Activated naive CD4-positive, alpha-beta T cell treated with anti-CD3 and anti-CD28 coated beads, Interleukin-2, amount 50 U/mL, for 72 hours (primary cell): ENCODE measurements at regions not wholly inside any gene's neighbourhood (a gene's known extent, or its start where the extent isn't known, plus 50 kb on each side); places are given as distances from the start of the nearest gene placed in this dataset.
"Not testable (repeated sequence)": the region's sequence is repeated elsewhere in the genome, so short reads cannot be mapped to it uniquely, and the experiment has no call there.

ENCODE experiments used
- ATAC-seq, 2 donors: fragments of 150-1000 bp; cut with Tn5 transposase; 2 replicates each; pipeline ENCODE4 v1.10.0; 2021; ENCODE audit warnings: mild to moderate bottlenecking in 2 of 2, moderate library complexity in 2 of 2
- DNase-seq, 2 donors: peaks; one replicate each; pipeline ENCODE4 v3.0.0; 2021 to 2022; ENCODE audit warnings: low spot score in 2 of 2
- H3K27ac Mint-ChIP-seq, 2 donors: one replicate each; pipeline ENCODE4 v1.8.0; 2022; ENCODE audit warnings: mild to moderate bottlenecking in 2 of 2, mixed read lengths in 2 of 2
- H3K36me3 Mint-ChIP-seq, 2 donors: one replicate each; pipeline ENCODE4 v1.8.0; 2022; ENCODE audit warnings: mixed read lengths in 2 of 2
- H3K9me3 Mint-ChIP-seq, 2 donors: one replicate each; pipeline ENCODE4 v1.8.0; 2022; ENCODE audit warnings: mixed read lengths in 2 of 2

GRCh38 chr2:176969642-176970359 is 242.8 kb upstream of the HNRNPA3 start:
- ATAC-seq, result no peak

GRCh38 chr2:176976736-176977685 is 235.6 kb upstream of the HNRNPA3 start:
- DNase-seq (no peak), ATAC-seq (no peak)
- Mint-ChIP-seq H3K9me3 (no peaks in the 10 kb centered on the region), H3K27ac (no peak overlapping the region), H3K36me3 (no peaks in the 10 kb centered on the region)

More at GRCh38 chr2:176969642-176970359, 242.8 kb upstream of the HNRNPA3 start:
- Mint-ChIP-seq H3K36me3 (no peaks in the 10 kb centered on the region), H3K9me3 (no peaks in the 10 kb centered on the region), H3K27ac (peak overlapping the region in 1 of 2 donors; percentile 7)
- no peak for DNase-seq

- ATAC-seq, result no peak
- DNase-seq, result no peak
- Mint-ChIP-seq H3K27ac (no peak overlapping the region), H3K9me3 (no peaks in the 10 kb centered on the region), H3K36me3 (no peaks in the 10 kb centered on the region)
Observed at GRCh38 chr2:176978921-176979320, 233.7 kb upstream of the HNRNPA3 start.

DNA sequence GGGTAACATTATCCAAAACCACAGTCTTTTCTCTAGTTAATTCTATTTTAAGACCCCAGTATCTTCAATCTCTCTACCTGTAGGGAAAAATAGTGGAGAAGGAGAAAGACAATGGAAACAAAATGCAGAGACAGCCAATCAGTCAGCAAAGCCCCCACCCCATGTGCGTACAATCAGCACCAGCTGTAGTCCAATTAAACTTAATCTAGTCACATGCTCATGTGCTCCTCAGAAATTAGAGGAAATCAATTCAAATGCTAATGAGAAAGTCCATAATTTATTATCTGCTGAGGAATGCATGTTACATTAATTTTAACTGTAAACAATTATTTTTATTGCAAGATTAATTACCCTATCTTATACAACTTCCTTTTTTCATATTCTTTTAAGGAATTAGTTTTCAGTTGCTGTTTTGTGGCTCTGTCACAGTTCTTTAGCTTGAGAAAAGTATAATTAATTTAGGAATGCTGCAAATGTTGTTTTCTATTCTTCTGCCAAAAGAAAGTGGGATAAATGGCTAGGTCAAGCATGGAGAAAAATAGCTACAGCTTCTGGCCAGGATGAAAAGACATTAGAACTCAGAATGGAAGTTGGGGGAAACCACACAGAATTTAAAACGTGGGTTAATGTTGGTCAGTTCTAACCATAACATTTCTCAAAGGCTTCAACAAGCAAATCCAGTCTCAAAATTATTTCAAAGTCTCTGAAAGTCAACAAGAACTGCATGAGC is 232.4 kb upstream of the HNRNPA3 start:
- no peak for ATAC-seq
- Mint-ChIP-seq H3K36me3 (no peaks in the 10 kb centered on the region), H3K27ac (no peak overlapping the region), H3K9me3 (no peaks in the 10 kb centered on the region)
- DNase-seq, result no peak

GRCh38 chr2:176984987-176985386 is 227.6 kb upstream of the HNRNPA3 start:
- H3K9me3 Mint-ChIP-seq, result no peaks in the 10 kb centered on the region
- H3K27ac Mint-ChIP-seq, result no peak overlapping the region
- no peak for ATAC-seq
- no peaks in the 10 kb centered on the region for H3K36me3 Mint-ChIP-seq
- DNase-seq, result no peak

DNA sequence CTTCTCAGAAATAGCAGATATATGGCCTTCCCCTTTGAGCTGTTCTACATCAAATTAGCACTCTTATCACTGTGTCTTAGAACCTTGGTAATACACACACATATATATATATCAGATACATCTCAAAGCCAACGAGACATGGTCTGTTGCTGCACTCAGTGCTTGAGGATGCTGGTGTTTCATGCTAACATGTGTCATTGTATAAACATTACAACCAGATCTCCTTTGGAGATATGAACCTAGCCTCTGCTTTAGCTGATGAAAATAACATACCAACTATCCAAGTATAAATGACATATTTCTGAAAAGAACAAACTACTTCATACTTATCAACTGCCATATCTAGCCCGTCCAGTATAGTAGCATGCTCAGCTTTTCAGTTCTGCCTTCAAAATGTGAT is 226.7 kb upstream of the HNRNPA3 start:
- no peaks in the 10 kb centered on the region for H3K9me3 Mint-ChIP-seq
- no peaks in the 10 kb centered on the region for H3K36me3 Mint-ChIP-seq
- no peak overlapping the region for H3K27ac Mint-ChIP-seq
- no peak for ATAC-seq
- DNase-seq, result no peak

GRCh38 chr2:176986487-176986886 is 226.1 kb upstream of the HNRNPA3 start:
- ATAC-seq, result no peak
- Mint-ChIP-seq H3K9me3 (no peaks in the 10 kb centered on the region), H3K27ac (no peak overlapping the region)

DNA sequence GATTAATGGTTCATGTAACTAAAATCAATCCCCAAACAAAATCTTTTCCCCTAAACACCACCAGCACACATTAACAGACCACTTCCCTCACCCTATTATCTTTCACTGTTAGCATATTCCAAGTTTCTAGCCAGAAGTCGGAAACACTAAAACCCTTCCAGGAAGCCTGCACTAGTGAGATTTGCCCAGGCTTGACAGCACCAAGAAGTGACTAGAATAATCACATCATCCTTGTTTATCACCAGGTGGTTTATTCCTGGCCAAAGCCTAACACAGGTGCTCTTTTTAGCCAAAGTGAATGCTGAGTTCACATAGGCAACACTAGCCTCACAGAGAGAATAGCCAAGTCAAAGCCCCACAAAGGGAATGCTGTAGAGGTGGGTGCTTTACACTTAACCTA is 221.2 kb upstream of the HNRNPA3 start:
- Mint-ChIP-seq H3K27ac (no peak overlapping the region), H3K9me3 (no peaks in the 10 kb centered on the region), H3K36me3 (no peaks in the 10 kb centered on the region)
- DNase-seq (no peak), ATAC-seq (no peak)

More at GRCh38 chr2:176986487-176986886, 226.1 kb upstream of the HNRNPA3 start:
- DNase-seq, result no peak
- no peaks in the 10 kb centered on the region for H3K36me3 Mint-ChIP-seq

DNA sequence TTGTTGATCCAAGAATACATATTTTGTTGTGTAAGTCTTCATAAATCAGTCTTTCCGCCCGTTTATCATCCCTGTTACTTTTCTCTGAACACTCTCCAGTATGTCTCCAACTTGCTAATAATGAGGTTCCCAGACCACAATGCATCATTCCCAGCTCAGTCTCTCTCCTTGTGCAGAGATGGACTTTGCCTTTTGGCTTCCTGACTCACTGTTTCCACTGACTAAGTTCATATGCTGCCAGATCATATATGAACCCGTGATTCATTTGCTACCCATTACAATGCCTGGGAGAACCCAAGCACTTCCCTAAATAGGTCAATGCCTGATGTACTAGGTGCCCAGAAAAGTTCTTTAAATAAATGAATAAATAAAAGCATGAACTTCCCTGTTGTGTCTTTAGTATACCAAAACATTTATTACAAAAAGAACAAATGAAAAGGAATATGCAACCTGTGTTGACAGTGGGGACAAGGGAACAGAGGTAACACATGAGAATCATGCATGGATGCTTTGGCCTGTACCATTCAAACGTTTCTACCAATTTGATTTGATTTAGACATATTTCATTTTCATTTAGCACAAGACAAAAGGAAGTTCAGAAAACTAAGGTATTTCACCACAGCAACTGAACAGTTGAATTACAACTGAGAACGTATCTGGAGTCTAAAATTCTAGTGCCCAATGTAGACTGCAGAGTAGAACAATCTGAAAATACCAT is 215.4 kb upstream of the HNRNPA3 start:
- Mint-ChIP-seq H3K27ac (peak overlapping the region in 1 of 2 donors; percentile 82), H3K9me3 (peaks cover 0 to 4% of the 10 kb centered on the region in 2 donors), H3K36me3 (no peaks in the 10 kb centered on the region)
- ATAC-seq (peak; percentile 89 to 93), DNase-seq (peak in 1 of 2 donors; percentile 36)

- Mint-ChIP-seq H3K36me3 (no peaks in the 10 kb centered on the region), H3K27ac (no peak overlapping the region), H3K9me3 (peaks cover 0 to 4% of the 10 kb centered on the region in 2 donors)
- ATAC-seq (peak in 1 of 2 donors; percentile 18), DNase-seq (no peak)
Observed at GRCh38 chr2:176997792-176998169, 214.8 kb upstream of the HNRNPA3 start.

- no peak overlapping the region for H3K27ac Mint-ChIP-seq
- peak; percentile 34 to 59 for ATAC-seq
Observed at GRCh38 chr2:176999301-176999700, 213.3 kb upstream of the HNRNPA3 start.

DNA sequence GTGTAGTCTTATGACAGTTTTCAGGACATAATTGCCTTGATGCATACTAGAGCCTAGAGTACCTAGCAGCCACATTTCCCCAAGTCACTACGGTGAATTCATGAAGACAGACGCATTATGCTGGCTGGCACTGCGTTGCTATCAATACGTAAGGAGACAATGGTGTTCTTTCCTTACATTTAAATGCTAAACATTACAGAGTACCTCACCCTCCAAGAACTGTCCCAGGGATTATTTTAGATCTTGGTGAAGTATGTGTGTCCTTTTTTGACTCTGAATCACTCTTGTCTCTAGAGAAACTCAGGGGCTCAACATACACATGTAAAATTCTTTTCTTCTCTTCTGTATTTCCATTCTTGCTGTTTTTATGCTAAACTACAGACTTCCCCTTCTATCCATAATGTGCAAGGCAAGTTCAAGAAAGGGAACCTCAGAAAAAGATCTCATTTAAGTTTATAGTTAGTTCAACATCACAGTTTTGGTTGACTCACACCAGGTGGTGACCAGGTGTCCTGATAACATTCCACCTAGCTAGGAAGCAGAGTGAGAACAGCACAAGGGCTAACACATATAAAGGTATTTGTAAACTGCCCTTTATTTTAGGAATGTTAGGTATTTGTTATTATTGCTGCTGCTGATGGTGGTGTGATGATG is 212.4 kb upstream of the HNRNPA3 start:
- no peak for DNase-seq
- Mint-ChIP-seq H3K36me3 (no peaks in the 10 kb centered on the region), H3K27ac (no peak overlapping the region), H3K9me3 (peaks cover 0 to 4% of the 10 kb centered on the region in 2 donors)
- ATAC-seq, result no peak

More at GRCh38 chr2:176999301-176999700, 213.3 kb upstream of the HNRNPA3 start:
- peak in 1 of 2 donors; percentile 12 for DNase-seq
- no peaks in the 10 kb centered on the region for H3K36me3 Mint-ChIP-seq
- H3K9me3 Mint-ChIP-seq, result peaks cover 0 to 4% of the 10 kb centered on the region in 2 donors

DNA sequence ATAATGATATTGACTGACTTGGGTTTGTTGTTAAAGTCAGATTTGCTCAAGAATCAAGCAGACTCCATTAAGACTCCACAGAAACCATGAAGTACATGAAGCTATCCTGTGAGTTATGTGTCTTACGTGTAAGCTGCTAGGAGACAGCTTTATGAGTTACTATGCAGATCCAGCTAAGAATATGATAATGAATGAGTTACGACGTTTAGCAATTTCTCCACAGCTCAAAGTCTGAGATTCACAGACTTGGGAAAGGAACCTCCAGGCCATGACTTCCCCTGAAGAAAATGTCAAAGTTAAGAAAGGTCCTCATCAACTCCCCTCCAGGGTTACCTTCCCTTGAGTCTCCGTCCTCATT is 211.9 kb upstream of the HNRNPA3 start:
- Mint-ChIP-seq H3K27ac (no peak overlapping the region), H3K9me3 (peaks cover 0 to 4% of the 10 kb centered on the region in 2 donors), H3K36me3 (no peaks in the 10 kb centered on the region)
- ATAC-seq (no peak), DNase-seq (no peak)

GRCh38 chr2:177001334-177001733 is 211.3 kb upstream of the HNRNPA3 start:
- H3K36me3 Mint-ChIP-seq, result no peaks in the 10 kb centered on the region
- ATAC-seq (no peak), DNase-seq (no peak)
- H3K9me3 Mint-ChIP-seq, result peaks cover 0 to 4% of the 10 kb centered on the region in 2 donors
- no peak overlapping the region for H3K27ac Mint-ChIP-seq

- ATAC-seq, result no peak
- H3K36me3 Mint-ChIP-seq, result no peaks in the 10 kb centered on the region
- H3K9me3 Mint-ChIP-seq, result peaks cover 0 to 4% of the 10 kb centered on the region in 2 donors
- DNase-seq, result no peak
- H3K27ac Mint-ChIP-seq, result no peak overlapping the region
Observed at GRCh38 chr2:177002983-177003382, 209.6 kb upstream of the HNRNPA3 start.

DNA sequence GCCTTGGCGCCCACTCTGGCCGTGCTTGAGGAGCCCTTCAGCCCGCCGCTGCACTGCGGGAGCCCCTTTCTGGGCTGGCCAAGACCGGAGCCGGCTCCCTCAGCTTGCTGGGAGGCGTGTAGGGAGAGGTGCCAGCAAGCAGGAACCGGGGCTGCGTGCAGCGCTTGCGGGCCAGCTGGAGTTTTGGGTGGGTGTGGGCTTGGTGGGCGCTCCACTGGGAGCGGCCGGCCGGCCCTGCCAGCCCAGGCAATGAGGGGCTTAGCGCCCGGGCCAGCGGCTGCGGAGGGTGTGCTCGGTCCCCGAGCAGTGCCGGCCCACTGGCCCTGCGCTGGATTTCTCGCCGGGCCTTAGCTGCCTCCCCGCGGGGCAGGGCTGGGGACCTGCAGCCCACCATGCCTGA is 204.9 kb upstream of the HNRNPA3 start:
- not testable (repeated sequence) for H3K36me3 Mint-ChIP-seq, H3K27ac Mint-ChIP-seq, DNase-seq, ATAC-seq, H3K9me3 Mint-ChIP-seq
